ENCODE measurements at regions not wholly inside any gene's neighbourhood (a gene's known extent, or its start where the extent isn't known, plus 50 kb on each side); places are given as distances from the start of the nearest gene placed in this dataset.

GRCh38 chr2:122213312-122213711 is 457.9 kb downstream of the TSN start:
- Mint-ChIP-seq H3K4me1 (ENCODE audit: low read depth) (no peaks in the 10 kb centered on the region), H3K9me3 (no peaks in the 10 kb centered on the region), H3K27me3 (ENCODE audit: insufficient read depth) (peaks cover 3% of the 10 kb centered on the region), H3K27ac (no peak overlapping the region), H3K4me3 (no peak overlapping the region), H3K36me3 (ENCODE audit: low read depth) (no peaks in the 10 kb centered on the region)
- no peak for DNase-seq (ENCODE audit: low spot score)
- intact Hi-C loops (cut with micrococcal nuclease) = no loop called here

GRCh38 chr2:122216071-122216470 is 460.6 kb downstream of the TSN start:
- intact Hi-C loops (cut with micrococcal nuclease) = no loop called here
- no peaks in the 10 kb centered on the region for H3K9me3 Mint-ChIP-seq
- H3K4me3 Mint-ChIP-seq = no peak overlapping the region
- H3K27ac Mint-ChIP-seq = no peak overlapping the region
- no peak for DNase-seq (ENCODE audit: low spot score)
- H3K27me3 Mint-ChIP-seq (ENCODE audit: insufficient read depth) = no peaks in the 10 kb centered on the region
- H3K36me3 Mint-ChIP-seq (ENCODE audit: low read depth) = no peaks in the 10 kb centered on the region
- H3K4me1 Mint-ChIP-seq (ENCODE audit: low read depth) = no peaks in the 10 kb centered on the region

DNA sequence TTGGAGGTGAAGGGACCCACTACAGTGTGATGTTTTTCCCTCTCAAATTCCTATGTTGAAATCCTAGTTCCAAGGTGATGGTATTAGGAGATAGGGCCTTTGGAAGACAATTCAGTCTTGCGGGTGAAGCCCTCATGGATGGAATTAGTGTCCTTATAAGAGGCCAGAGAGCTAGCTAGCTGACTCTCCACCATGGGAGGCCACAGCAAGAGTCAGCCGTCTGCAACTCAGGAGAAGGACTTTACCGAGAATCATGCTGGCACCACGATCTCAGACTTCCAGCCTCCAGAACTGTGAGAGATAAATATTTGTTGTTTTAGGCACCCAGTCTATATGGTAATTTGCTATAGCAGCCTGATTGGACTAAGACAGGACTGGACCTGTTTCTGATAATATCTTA is 461.4 kb downstream of the TSN start:
- intact Hi-C loops (cut with micrococcal nuclease) = no loop called here
- no peak for DNase-seq (ENCODE audit: low spot score)
- Mint-ChIP-seq H3K4me1 (ENCODE audit: low read depth) (no peaks in the 10 kb centered on the region), H3K36me3 (ENCODE audit: low read depth) (no peaks in the 10 kb centered on the region), H3K9me3 (no peaks in the 10 kb centered on the region), H3K4me3 (no peak overlapping the region), H3K27me3 (ENCODE audit: insufficient read depth) (no peaks in the 10 kb centered on the region), H3K27ac (no peak overlapping the region)

DNA sequence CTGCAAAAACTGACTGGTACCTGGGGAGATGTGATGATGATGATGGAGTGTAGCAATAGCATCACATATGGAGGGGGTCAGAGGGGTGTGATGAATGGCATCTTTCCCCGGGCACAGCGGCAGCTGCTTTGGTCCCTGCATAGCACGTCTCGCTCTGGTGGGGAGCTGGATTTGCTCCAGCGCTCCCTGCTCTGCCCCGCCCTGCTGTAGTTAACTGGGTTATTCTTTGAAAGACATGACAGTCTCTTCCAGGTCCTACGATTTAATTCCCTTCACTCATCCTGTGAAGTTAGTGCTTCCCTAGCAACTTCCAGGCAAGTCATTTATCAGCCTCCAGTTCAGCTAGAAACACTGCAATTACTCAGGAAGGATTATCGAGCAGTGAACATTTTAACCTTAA is 463.1 kb downstream of the TSN start:
- no peaks in the 10 kb centered on the region for H3K4me1 Mint-ChIP-seq (ENCODE audit: low read depth)
- intact Hi-C loops (cut with micrococcal nuclease) = no loop called here

DNA sequence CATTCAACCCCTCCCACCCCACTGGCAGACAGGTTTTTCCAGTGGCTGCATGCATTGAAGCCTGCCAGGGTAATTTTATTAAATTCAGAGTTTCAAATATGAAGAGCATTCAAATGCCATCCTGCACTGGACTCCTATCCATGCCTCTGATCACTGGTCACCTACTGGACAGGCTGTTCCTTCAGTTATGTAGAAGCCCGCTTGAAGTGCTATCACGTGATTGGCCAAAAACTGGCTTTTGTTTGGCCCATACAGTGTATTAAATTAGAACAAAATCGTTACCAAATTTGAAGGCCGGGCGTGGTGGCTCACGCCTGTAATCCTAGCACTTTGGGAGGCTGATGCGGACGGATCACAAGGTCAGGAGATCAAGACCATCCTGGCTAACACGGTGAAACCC is 464.1 kb downstream of the TSN start:
- Mint-ChIP-seq H3K4me3 (no peak overlapping the region), H3K4me1 (ENCODE audit: low read depth) (no peaks in the 10 kb centered on the region), H3K27ac (no peak overlapping the region), H3K36me3 (ENCODE audit: low read depth) (no peaks in the 10 kb centered on the region), H3K27me3 (ENCODE audit: insufficient read depth) (no peaks in the 10 kb centered on the region), H3K9me3 (no peaks in the 10 kb centered on the region)
- intact Hi-C loops (cut with micrococcal nuclease) = no loop called here
- no peak for DNase-seq (ENCODE audit: low spot score)

More for the DNA sequence above, 463.1 kb downstream of the TSN start:
- no peaks in the 10 kb centered on the region for H3K36me3 Mint-ChIP-seq (ENCODE audit: low read depth)
- no peak overlapping the region for H3K27ac Mint-ChIP-seq
- no peaks in the 10 kb centered on the region for H3K27me3 Mint-ChIP-seq (ENCODE audit: insufficient read depth)
- H3K4me3 Mint-ChIP-seq = no peak overlapping the region
- DNase-seq (ENCODE audit: low spot score) = no peak
- H3K9me3 Mint-ChIP-seq = no peaks in the 10 kb centered on the region

GRCh38 chr2:122221665-122222064 is 466.2 kb downstream of the TSN start:
- no peak overlapping the region for H3K27ac Mint-ChIP-seq
- H3K4me3 Mint-ChIP-seq = no peak overlapping the region
- intact Hi-C loops (cut with micrococcal nuclease) = no loop called here
- H3K27me3 Mint-ChIP-seq (ENCODE audit: insufficient read depth) = no peaks in the 10 kb centered on the region
- H3K4me1 Mint-ChIP-seq (ENCODE audit: low read depth) = no peaks in the 10 kb centered on the region
- DNase-seq (ENCODE audit: low spot score) = no peak
- no peaks in the 10 kb centered on the region for H3K9me3 Mint-ChIP-seq
- H3K36me3 Mint-ChIP-seq (ENCODE audit: low read depth) = no peaks in the 10 kb centered on the region

GRCh38 chr2:122231296-122231695 is 475.8 kb downstream of the TSN start:
- no peaks in the 10 kb centered on the region for H3K9me3 Mint-ChIP-seq
- H3K27ac Mint-ChIP-seq = no peak overlapping the region
- no peaks in the 10 kb centered on the region for H3K4me1 Mint-ChIP-seq (ENCODE audit: low read depth)
- H3K36me3 Mint-ChIP-seq (ENCODE audit: low read depth) = no peaks in the 10 kb centered on the region
- DNase-seq (ENCODE audit: low spot score) = no peak
- intact Hi-C loops (cut with micrococcal nuclease) = no loop called here
- H3K4me3 Mint-ChIP-seq = no peak overlapping the region
- no peaks in the 10 kb centered on the region for H3K27me3 Mint-ChIP-seq (ENCODE audit: insufficient read depth)

DNA sequence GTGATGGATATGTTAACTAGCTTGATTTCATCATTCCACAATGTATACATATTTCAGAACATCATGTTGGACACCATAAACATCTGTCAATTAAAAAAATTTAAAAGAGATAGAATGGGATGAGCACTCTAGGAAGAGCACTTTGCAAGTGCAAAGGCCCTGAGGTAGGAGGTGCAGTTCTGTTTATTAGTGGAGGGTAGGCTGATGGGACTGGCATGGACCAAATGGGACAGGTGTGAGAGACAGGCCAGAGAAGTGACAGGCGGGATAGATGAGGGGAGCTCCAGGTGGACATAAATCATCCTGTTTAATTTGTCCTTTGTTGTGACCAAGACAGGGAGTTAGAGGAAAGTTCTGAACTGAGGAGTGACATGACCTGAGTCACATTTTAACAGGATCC is 477.9 kb downstream of the TSN start:
- Mint-ChIP-seq H3K27ac (no peak overlapping the region), H3K27me3 (ENCODE audit: insufficient read depth) (peaks cover 1% of the 10 kb centered on the region), H3K4me3 (no peak overlapping the region), H3K4me1 (ENCODE audit: low read depth) (no peaks in the 10 kb centered on the region), H3K36me3 (ENCODE audit: low read depth) (no peaks in the 10 kb centered on the region), H3K9me3 (no peaks in the 10 kb centered on the region)
- intact Hi-C loops (cut with micrococcal nuclease) = no loop called here
- DNase-seq (ENCODE audit: low spot score) = no peak

DNA sequence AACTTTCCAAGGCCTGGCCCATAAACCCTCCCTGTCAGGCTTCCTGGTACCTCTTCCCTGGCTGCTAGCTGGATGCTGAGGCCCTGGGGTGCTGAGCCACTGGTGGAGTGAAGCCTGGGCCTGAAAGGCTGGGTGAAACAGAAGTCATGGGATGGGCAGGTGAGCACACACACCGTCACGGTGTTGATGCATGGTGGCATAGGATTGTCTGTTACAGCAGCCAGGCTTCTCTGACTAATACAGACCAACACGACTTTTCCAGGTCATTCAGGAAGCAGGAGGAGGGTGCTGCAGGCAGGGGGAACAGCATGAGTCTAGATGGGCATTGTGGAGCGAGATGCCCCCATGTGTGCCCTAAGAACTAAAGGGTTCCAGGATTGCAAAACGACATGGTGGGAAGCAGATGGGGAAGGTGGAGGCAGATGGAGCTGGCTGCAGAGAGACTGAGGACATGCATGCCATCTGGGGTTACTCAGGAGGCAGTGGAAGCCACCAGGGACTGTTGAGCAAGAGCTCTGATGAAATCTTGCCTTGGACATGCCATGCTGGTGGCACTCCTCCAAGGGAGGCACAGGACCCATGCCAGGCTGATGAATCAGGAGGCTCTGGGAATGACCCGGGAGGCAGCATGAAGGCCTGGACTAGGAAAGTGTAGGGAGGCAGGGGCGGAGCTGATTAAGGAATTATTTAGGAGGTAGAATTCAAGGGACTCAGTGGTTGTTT is 480.9 kb downstream of the TSN start:
- intact Hi-C loops (cut with micrococcal nuclease) = no loop called here

DNA sequence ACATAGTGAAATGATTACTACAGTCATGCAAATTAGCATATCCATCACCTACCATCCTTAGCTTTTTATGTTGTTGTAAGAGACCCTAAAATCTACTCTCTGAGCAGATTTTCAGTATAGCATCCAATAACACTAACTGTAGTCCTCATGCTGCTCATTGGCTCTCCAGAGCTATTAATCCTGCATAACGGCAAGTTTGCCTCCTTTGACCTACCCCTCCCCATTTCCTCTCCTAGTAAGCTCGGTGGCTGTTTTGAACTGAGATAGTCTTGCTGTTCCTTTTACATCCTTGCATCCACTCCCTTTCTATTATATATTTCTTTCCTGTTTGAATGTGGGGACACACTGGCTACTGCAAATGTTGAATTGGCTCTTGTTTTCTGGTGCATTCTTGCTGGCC is 481.5 kb downstream of the TSN start:
- Mint-ChIP-seq H3K9me3 (no peaks in the 10 kb centered on the region), H3K27ac (no peak overlapping the region), H3K4me1 (ENCODE audit: low read depth) (no peaks in the 10 kb centered on the region)

More for the DNA sequence above, 480.9 kb downstream of the TSN start:
- H3K4me3 Mint-ChIP-seq = no peak overlapping the region
- no peaks in the 10 kb centered on the region for H3K9me3 Mint-ChIP-seq
- no peak for DNase-seq (ENCODE audit: low spot score)
- peaks cover 3% of the 10 kb centered on the region for H3K27me3 Mint-ChIP-seq (ENCODE audit: insufficient read depth)
- no peaks in the 10 kb centered on the region for H3K4me1 Mint-ChIP-seq (ENCODE audit: low read depth)
- H3K36me3 Mint-ChIP-seq (ENCODE audit: low read depth) = no peaks in the 10 kb centered on the region
- H3K27ac Mint-ChIP-seq = no peak overlapping the region

GRCh38 chr2:122237450-122237849 is 482.0 kb downstream of the TSN start:
- no peak for DNase-seq (ENCODE audit: low spot score)
- intact Hi-C loops (cut with micrococcal nuclease) = no loop called here
- Mint-ChIP-seq H3K4me1 (ENCODE audit: low read depth) (no peaks in the 10 kb centered on the region), H3K27ac (no peak overlapping the region), H3K27me3 (ENCODE audit: insufficient read depth) (peaks cover 3% of the 10 kb centered on the region), H3K9me3 (no peaks in the 10 kb centered on the region), H3K36me3 (ENCODE audit: low read depth) (no peaks in the 10 kb centered on the region), H3K4me3 (no peak overlapping the region)

More for the DNA sequence above, 481.5 kb downstream of the TSN start:
- Mint-ChIP-seq H3K36me3 (ENCODE audit: low read depth) (no peaks in the 10 kb centered on the region), H3K4me3 (no peak overlapping the region), H3K27me3 (ENCODE audit: insufficient read depth) (peaks cover 3% of the 10 kb centered on the region)
- intact Hi-C loops (cut with micrococcal nuclease) = no loop called here
- DNase-seq (ENCODE audit: low spot score) = no peak

DNA sequence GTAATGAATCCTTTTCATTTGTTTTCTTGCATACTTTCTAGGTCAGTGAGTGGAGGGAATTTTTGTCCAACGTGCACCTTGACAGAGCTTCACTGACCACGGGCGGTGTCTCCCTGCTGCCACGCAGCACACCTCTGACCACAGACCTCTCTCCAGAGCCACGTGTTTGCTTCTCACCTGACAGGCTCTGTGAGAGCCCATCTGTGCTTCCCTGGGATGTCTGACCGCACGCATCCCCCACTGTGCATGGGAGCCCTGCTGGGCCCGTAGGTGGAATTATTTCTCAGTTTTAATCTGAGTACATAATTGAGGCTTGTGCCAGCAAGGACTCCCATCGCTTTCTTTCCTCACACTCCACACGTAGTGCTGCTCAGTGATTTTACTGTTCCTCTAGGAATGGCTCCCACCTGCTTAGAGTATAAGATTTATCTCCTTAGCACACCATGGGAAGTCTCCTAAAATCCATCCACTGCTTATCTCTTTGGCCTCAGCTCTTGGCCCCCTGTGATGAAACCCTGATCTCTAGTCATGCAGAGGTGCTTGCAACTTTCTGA is 482.6 kb downstream of the TSN start:
- Mint-ChIP-seq H3K27ac (no peak overlapping the region), H3K36me3 (ENCODE audit: low read depth) (no peaks in the 10 kb centered on the region)

DNA sequence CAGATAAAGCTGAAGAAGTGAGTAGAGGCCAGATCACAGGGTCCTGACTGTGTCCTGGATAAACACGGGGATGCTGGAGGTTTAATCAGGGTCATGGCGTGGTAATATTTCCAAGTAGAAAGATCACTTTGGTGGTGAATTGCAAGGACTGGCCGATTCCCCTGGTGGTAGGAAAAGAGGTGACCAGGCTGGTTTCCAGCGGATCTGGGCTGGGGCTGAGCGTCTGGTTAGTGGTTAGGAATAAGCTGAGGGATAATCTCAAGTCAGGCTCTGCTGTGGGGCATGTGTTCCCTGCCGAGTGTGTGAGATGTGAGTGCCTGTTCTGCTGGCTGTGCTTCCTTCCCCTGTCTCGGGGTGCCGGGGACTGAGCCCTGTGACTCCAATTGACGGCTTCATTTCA is 484.0 kb downstream of the TSN start:
- H3K27ac Mint-ChIP-seq = no peak overlapping the region
- H3K36me3 Mint-ChIP-seq (ENCODE audit: low read depth) = no peaks in the 10 kb centered on the region
- no peak overlapping the region for H3K4me3 Mint-ChIP-seq
- no peaks in the 10 kb centered on the region for H3K9me3 Mint-ChIP-seq
- H3K27me3 Mint-ChIP-seq (ENCODE audit: insufficient read depth) = peaks cover 3% of the 10 kb centered on the region
- intact Hi-C loops (cut with micrococcal nuclease) = no loop called here
- no peak for DNase-seq (ENCODE audit: low spot score)
- H3K4me1 Mint-ChIP-seq (ENCODE audit: low read depth) = no peaks in the 10 kb centered on the region

More for the DNA sequence above, 482.6 kb downstream of the TSN start:
- intact Hi-C loops (cut with micrococcal nuclease) = no loop called here
- DNase-seq (ENCODE audit: low spot score) = no peak
- Mint-ChIP-seq H3K9me3 (no peaks in the 10 kb centered on the region), H3K4me3 (no peak overlapping the region), H3K4me1 (ENCODE audit: low read depth) (no peaks in the 10 kb centered on the region), H3K27me3 (ENCODE audit: insufficient read depth) (peaks cover 3% of the 10 kb centered on the region)
